ENCODE measurements at regions not wholly inside any gene's neighbourhood (a gene's known extent, or its start where the extent isn't known, plus 50 kb on each side); places are given as distances from the start of the nearest gene placed in this dataset.
A peak's percentile ranks its signal among the peaks of the same experiment; 100 is the strongest.

DNA sequence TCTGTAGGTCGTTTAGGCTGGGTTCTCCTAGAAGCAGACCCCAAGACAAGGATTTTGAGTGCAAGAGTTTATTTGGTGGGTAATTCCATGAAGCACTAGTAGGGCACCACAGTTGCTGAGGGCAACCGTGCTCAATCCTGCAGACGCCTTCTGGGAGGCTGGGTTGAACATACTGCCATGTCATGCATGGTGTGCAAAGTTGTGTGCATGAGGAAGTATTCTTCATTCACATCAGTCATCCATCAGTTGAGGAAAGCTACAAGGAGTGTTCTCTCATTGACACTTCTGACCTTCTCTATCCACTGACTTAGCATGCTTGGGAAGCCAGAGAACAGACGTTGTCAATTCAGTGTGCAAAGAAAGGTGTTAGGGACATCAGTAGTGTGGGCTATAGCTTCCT is 179.2 kb downstream of the PTPN11 start:
- no peak overlapping the region for H3K27ac ChIP-seq
- no peak for ATAC-seq
- no peak for DNase-seq
- H3K4me3 ChIP-seq, result no peak overlapping the region
- H3K9me3 ChIP-seq, result peaks cover 0 to 5% (median 0%) of the 10 kb centered on the region in 3 donors
- 48 to 52% methylated on average over 4 of the region's 4 CpGs for WGBS, 2 donors
- TF ChIP-seq, protein P1, sequence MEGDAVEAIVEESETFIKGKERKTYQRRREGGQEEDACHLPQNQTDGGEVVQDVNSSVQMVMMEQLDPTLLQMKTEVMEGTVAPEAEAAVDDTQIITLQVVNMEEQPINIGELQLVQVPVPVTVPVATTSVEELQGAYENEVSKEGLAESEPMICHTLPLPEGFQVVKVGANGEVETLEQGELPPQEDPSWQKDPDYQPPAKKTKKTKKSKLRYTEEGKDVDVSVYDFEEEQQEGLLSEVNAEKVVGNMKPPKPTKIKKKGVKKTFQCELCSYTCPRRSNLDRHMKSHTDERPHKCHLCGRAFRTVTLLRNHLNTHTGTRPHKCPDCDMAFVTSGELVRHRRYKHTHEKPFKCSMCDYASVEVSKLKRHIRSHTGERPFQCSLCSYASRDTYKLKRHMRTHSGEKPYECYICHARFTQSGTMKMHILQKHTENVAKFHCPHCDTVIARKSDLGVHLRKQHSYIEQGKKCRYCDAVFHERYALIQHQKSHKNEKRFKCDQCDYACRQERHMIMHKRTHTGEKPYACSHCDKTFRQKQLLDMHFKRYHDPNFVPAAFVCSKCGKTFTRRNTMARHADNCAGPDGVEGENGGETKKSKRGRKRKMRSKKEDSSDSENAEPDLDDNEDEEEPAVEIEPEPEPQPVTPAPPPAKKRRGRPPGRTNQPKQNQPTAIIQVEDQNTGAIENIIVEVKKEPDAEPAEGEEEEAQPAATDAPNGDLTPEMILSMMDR (IDR thresholded peaks at IDR 0.05), result no peak
- TF ChIP-seq POLR2A (IDR thresholded peaks at IDR 0.05), result no peak
- no peaks in the 10 kb centered on the region for H3K27me3 ChIP-seq
- intact Hi-C loops (cut with DNase I), result no loop called here
- H3K4me1 ChIP-seq, result no peaks in the 10 kb centered on the region
- H3K36me3 ChIP-seq (replicated peaks in 1 of 2; ENCODE audit: insufficient read depth in 1 of 2, low read depth in 2 of 2), result no peaks in the 10 kb centered on the region

DNA sequence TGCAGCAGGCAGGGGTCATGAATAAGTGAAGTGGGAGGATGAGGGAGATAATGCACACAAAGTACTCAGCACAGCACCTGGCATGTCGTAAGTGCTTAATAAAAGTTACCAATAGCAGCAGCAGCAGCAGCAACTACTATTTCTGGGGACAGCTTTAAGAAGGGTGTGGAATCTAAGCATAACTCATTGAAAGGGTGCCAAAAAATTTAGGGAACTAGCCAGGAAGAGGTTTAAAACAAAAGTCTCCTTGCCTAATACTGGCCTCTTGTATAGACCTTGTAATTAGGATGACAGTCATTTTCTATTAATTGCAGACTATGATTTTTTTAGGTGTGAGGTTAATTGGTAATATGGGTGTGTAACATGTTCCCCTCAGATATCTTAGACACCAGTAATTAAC is 179.9 kb downstream of the PTPN11 start:
- Histone ChIP-seq H3K4me3 (no peak overlapping the region), H3K4me1 (no peaks in the 10 kb centered on the region), H3K27ac (no peak overlapping the region), H3K9me3 (peaks cover 0 to 5% (median 0%) of the 10 kb centered on the region in 3 donors), H3K27me3 (no peaks in the 10 kb centered on the region), H3K36me3 (replicated peaks in 1 of 2; ENCODE audit: insufficient read depth in 1 of 2, low read depth in 2 of 2) (no peaks in the 10 kb centered on the region)
- WGBS, 2 donors, result 52 to 58% methylated on average over 1 of the region's 1 CpG
- no peak for ATAC-seq
- DNase-seq, result no peak
- intact Hi-C loops (cut with DNase I), result no loop called here
- TF ChIP-seq POLR2A (IDR thresholded peaks at IDR 0.05), result no peak
- TF ChIP-seq, protein P1 (IDR thresholded peaks at IDR 0.05), result no peak

DNA sequence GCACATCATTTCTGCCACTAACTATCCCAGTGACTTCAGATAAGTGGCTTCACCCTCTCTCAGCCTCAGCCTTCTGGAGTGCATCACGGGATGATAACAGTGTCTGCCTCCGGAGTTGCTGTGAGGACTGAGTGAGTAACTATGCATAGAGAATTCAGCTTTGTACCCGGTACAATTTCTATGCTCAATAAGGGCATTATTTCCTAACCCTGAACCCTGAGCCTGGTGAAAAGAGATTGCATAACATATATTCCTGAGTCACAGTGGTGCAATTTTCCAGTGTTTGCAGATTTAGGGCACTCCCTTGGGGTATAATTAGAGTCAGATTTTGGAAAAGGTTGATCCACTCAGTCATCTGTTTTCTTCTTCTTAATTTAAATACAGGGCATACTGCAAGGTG is 181.1 kb downstream of the PTPN11 start:
- no peak overlapping the region for H3K4me3 ChIP-seq
- no peaks in the 10 kb centered on the region for H3K4me1 ChIP-seq
- no peaks in the 10 kb centered on the region for H3K36me3 ChIP-seq (replicated peaks in 1 of 2; ENCODE audit: insufficient read depth in 1 of 2, low read depth in 2 of 2)
- no peak for TF ChIP-seq POLR2A (IDR thresholded peaks at IDR 0.05)
- TF ChIP-seq, protein P1 (IDR thresholded peaks at IDR 0.05), result no peak
- DNase-seq, result peak in 1 of 4 donors; percentile 2
- WGBS, 2 donors, result 41 to 51% methylated on average over 3 of the region's 3 CpGs
- intact Hi-C loops (cut with DNase I), result no loop called here
- H3K9me3 ChIP-seq, result peaks cover 0 to 5% (median 0%) of the 10 kb centered on the region in 3 donors
- no peak for ATAC-seq
- no peak overlapping the region for H3K27ac ChIP-seq
- H3K27me3 ChIP-seq, result no peaks in the 10 kb centered on the region

DNA sequence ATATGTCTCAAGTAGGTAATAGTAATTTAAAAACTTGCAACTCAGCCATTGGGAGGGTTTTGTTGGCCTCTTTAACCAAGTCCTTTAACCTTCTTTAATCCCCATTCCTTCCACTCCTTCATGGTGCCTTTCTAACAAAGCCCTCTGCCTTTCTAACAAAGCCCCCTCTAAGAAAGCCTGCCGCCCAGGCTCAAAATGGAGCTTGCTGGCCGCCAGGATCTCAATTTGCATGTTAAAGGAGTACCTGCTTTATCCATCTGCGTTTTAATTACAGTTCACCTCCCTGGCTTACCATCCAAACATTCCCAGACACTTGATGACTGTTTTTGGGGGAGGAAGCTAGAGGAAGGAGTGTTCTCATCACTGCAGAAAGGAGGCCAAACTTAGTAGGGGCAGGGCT is 183.4 kb downstream of the PTPN11 start:
- TF ChIP-seq, protein P1 (IDR thresholded peaks at IDR 0.05), result no peak
- TF ChIP-seq POLR2A (IDR thresholded peaks at IDR 0.05), result no peak
- ATAC-seq (no peak), DNase-seq (no peak)
- Histone ChIP-seq H3K27me3 (no peaks in the 10 kb centered on the region), H3K9me3 (no peaks in the 10 kb centered on the region), H3K36me3 (replicated peaks in 1 of 2; ENCODE audit: insufficient read depth in 1 of 2, low read depth in 2 of 2) (no peaks in the 10 kb centered on the region), H3K4me3 (no peak overlapping the region), H3K27ac (no peak overlapping the region), H3K4me1 (no peaks in the 10 kb centered on the region)
- WGBS, 2 donors, result 20 to 23% methylated on average over 3 of the region's 3 CpGs
- intact Hi-C loops (cut with DNase I), result no loop called here

DNA sequence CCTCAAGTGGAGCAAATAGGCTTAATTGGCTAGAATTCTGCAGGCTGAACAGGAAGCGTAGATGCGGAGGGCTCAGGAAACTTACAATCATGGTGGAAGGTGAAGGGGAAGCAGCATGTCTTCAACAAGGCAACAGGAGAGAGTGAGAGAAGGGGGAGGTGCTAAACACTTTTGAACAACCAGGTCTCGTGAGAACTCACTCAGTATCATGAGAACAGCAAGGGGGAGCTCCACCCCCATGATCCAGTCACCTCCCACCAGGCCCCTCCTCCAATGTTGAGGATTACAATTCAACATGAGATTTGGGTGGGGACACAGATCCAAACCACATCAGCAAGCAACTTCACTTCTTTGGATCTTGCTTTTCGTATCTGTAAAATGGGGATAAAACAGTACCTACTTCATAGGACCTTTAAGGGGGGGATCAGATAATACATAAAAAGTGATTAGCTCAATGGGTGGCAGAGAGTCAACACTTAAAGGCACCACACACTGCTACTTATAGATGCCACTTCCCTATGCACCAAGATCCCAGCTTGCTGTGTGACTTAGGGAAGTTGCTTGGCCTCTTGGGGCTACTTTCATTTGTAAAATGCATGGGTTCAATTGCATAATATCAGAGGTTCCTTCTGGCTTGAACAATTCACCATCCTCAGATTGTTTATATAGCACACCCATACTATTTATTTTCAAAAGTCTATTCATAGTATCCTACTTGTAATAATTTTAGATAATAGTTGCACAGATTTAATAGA is 184.8 kb upstream of the RPH3A start:
- Histone ChIP-seq H3K27ac (no peak overlapping the region), H3K4me3 (no peak overlapping the region), H3K4me1 (no peaks in the 10 kb centered on the region), H3K36me3 (replicated peaks in 1 of 2; ENCODE audit: insufficient read depth in 1 of 2, low read depth in 2 of 2) (no peaks in the 10 kb centered on the region), H3K9me3 (no peaks in the 10 kb centered on the region), H3K27me3 (no peaks in the 10 kb centered on the region)
- peak in 1 of 4 donors; percentile 2 for DNase-seq
- TF ChIP-seq, protein P1 (IDR thresholded peaks at IDR 0.05), result no peak
- no peak for TF ChIP-seq POLR2A (IDR thresholded peaks at IDR 0.05)
- intact Hi-C loops (cut with DNase I), result no loop called here
- 62 to 66% methylated on average over 4 of the region's 4 CpGs for WGBS, 2 donors
- ATAC-seq, result no peak
